ENCODE measurements at regions not wholly inside any gene's neighbourhood (a gene's known extent, or its start where the extent isn't known, plus 50 kb on each side); places are given as distances from the start of the nearest gene placed in this dataset.
A peak's percentile ranks its signal among the peaks of the same experiment; 100 is the strongest.

DNA sequence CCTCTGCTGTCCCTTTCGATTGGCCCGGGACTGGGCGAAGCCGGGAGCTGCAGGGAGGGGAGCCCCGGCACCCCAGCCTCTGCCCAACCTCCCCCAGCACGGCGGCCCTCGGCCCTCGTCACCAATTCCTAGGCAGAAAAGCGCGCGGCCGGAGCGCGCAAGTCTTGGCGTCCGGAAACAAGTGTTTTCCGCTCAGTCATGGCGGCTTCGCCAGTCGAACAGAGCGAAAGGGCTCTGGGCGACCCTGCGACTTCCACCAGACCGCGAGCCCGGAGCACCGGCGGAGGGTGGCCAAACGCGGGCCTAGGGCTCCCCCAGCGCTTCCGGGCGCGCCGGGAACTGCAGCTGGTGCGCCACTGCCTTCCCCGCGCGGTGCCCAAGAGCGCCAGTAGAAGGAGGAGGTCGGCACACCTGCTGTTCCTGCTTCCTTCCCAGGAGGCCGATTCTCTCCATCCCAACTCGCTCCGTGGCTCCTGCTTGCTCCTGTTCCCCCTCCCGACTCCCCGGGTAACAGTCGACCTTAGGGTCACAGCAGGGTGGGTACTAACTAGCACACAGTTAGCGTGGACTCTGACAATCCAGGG is 729.9 kb downstream of the ZWINT start:
- H3K4ac ChIP-seq (replicated peaks; ENCODE audit: insufficient read length, low read depth, low read length): no peak overlapping the region
- H3K79me1 ChIP-seq (ENCODE audit: low read depth, low read length): no peaks in the 10 kb centered on the region
- H2BK20ac ChIP-seq (ENCODE audit: low read length): no peak overlapping the region
- peak overlapping the region; percentile 76; the same call in 1 of the 2 replicates for H4K8ac ChIP-seq (ENCODE audit: extremely low read depth, insufficient read depth, low read length)
- H3K79me2 ChIP-seq (ENCODE audit: control insufficient read depth in 1 of 2, insufficient read depth in 2 of 2, low read length in 2 of 2): no peaks in the 10 kb centered on the region
- 1% methylated on average over 42 of the region's 49 CpGs; no CpG with 5 or more reads in 1 of the 2 experiments for WGBS, 2 experiments (ENCODE audit: extremely low coverage in 1 of 2, insufficient coverage in 1 of 2, insufficient read length in 1 of 2, insufficient replicate concordance in 2 of 2, low coverage in 1 of 2, low lambda C conversion rate in 2 of 2, missing lambda C conversion rate in 1 of 2)
- 0 out of 2 replicates have a peak overlapping the region, but pooled peaks have one; percentile 46 for H2BK12ac ChIP-seq (ENCODE audit: low read depth, low read length)
- no peak overlapping the region for H3K23ac ChIP-seq (ENCODE audit: insufficient read length)
- no peak overlapping the region for H2BK120ac ChIP-seq (replicated peaks; ENCODE audit: low read depth, low read length)
- H2AK5ac ChIP-seq (ENCODE audit: low read depth, low read length): no peak overlapping the region
- H3K27me3 ChIP-seq (replicated peaks in 1 of 4; ENCODE audit: control insufficient read depth in 3 of 4, extremely low read depth in 1 of 4, insufficient read depth in 3 of 4, low read length in 3 of 4): peaks cover 0 to 23% (median 13%) of the 10 kb centered on the region in 4 experiments; a peak in 6 of 7 replicates
- H3K4me1 ChIP-seq (replicated peaks in 1 of 4; ENCODE audit: control insufficient read depth in 3 of 4, insufficient read depth in 4 of 4, low read length in 3 of 4): peaks cover 0 to 8% (median 0%) of the 10 kb centered on the region in 4 experiments; a peak in 3 of 7 replicates
- peak overlapping the region; percentile 56 for H3K56ac ChIP-seq (replicated peaks; ENCODE audit: insufficient read length, low read depth, low read length)
- H3K36me3 ChIP-seq (ENCODE audit: control insufficient read depth in 2 of 4, insufficient read depth in 4 of 4, low read length in 3 of 4): no peaks in the 10 kb centered on the region
- peak overlapping the region; percentile 22; the same call in 1 of the 2 replicates for H2BK15ac ChIP-seq (ENCODE audit: low read length)
- peak overlapping the region; percentile 95 to 96; a peak in 3 of 4 replicates for H3K4me2 ChIP-seq (ENCODE audit: insufficient read depth in 1 of 2, low read depth in 2 of 2, low read length in 2 of 2)
- peak overlapping the region; percentile 88 for H3K18ac ChIP-seq (ENCODE audit: extremely low read depth, low read length)
- ChIA-PET POLR2A (ENCODE audit: partially characterized antibody) (interaction anchor here (0.7 kb wide), 1 partner anchor 11 kb away, joined by 3 read pairs; no protein-coding TSS in a partner anchor), CTCF (ENCODE audit: partially characterized antibody) (interaction anchor here (1.0 to 3.0 kb wide), 6 partner anchors 8 to 33 kb away, joined by 3 to 20 read pairs (median 3); no protein-coding TSS in a partner anchor)
- FAIRE-seq (no peak), DNase-seq (ENCODE audit: low read depth in 1 of 2, low spot score in 2 of 2) (peak in 1 of 2 experiments; percentile 89)
- peak overlapping the region; percentile 99 for H2AFZ ChIP-seq (ENCODE audit: low read length)
- H3K4me3 ChIP-seq (ENCODE audit: extremely low read depth in 1 of 4, insufficient read depth in 2 of 4, low read depth in 3 of 4, low read length in 4 of 4): peak overlapping the region; percentile 53 to 81 (median 71)
- no peaks in the 10 kb centered on the region for H4K20me1 ChIP-seq (replicated peaks in 1 of 2; ENCODE audit: control insufficient read depth in 1 of 2, insufficient read depth in 2 of 2, low read length in 2 of 2)
- no peak overlapping the region for H4K5ac ChIP-seq (ENCODE audit: insufficient read length, low read depth, low read length)
- peak overlapping the region; percentile 13; the same call in 1 of the 2 replicates for H2BK5ac ChIP-seq (ENCODE audit: low read depth, low read length)
- H3K9me3 ChIP-seq (ENCODE audit: insufficient read depth in 2 of 2, low read depth in 1 of 2, low read length in 1 of 2): no peaks in the 10 kb centered on the region
- 0 out of 2 replicates have a peak overlapping the region, but pooled peaks have one; percentile 14 for H3K27ac ChIP-seq (ENCODE audit: low read depth, low read length)
- H3K9ac ChIP-seq (replicated peaks in 1 of 4; ENCODE audit: extremely low read depth in 1 of 4, low read depth in 3 of 4, low read length in 3 of 4): peak overlapping the region in 3 of 4 experiments; percentile 0 to 58 (median 44); a peak in 6 of 7 replicates
- peaks cover 27% of the 10 kb centered on the region for H3K23me2 ChIP-seq (ENCODE audit: low read depth, low read length)
- H3K14ac ChIP-seq (ENCODE audit: insufficient read length): no peak overlapping the region
- peak overlapping the region; percentile 10 for H4K91ac ChIP-seq (replicated peaks; ENCODE audit: insufficient read length, low read length)
- TF ChIP-seq TEAD4 (IDR thresholded peaks at IDR 0.05; ENCODE audit: low read depth, low read length) (no peak), SP2 (IDR thresholded peaks at IDR 0.05; ENCODE audit: low read length) (no peak), RNF2 (IDR thresholded peaks at IDR 0.05; ENCODE audit: borderline replicate concordance, low read depth, low read length, missing control alignments, poor library complexity, severe bottlenecking) (no peak), GTF2F1 (IDR thresholded peaks at IDR 0.05; ENCODE audit: borderline replicate concordance, low read depth, low read length) (no peak), TBP (IDR thresholded peaks at IDR 0.05; ENCODE audit: low read depth, low read length) (peak; percentile 52; the same call in 1 of the 2 replicates), EP300 (IDR thresholded peaks at IDR 0.05; ENCODE audit: borderline replicate concordance in 1 of 2, low read depth in 2 of 2, low read length in 2 of 2) (no peak), CHD1 (IDR thresholded peaks at IDR 0.05; ENCODE audit: low read depth, low read length) (no peak), GABPA (IDR thresholded peaks at IDR 0.05; ENCODE audit: borderline replicate concordance, insufficient read depth, low read length) (no peak), HDAC6 (IDR thresholded peaks at IDR 0.05; ENCODE audit: low read depth, low read length) (no peak), HDAC2 (IDR thresholded peaks at IDR 0.05; ENCODE audit: borderline replicate concordance in 1 of 2, low read depth in 2 of 2, low read length in 2 of 2) (no peak; a peak in 1 of 4 replicates), SIRT6 (IDR thresholded peaks at IDR 0.05; ENCODE audit: low read length) (no peak), BRCA1 (IDR thresholded peaks at IDR 0.05; ENCODE audit: low read depth, low read length) (no peak)

Measured in H1 (cell line).